HEK293T (cell line): ENCODE measurements at regions not wholly inside any gene's neighbourhood (a gene's known extent, or its start where the extent isn't known, plus 50 kb on each side); places are given as distances from the start of the nearest gene placed in this dataset.

Source experiments
- CTCF ChIA-PET: fragments of 350-600 bp; formaldehyde crosslinking; extraction: SDS; loops from one replicate; lab custom pipeline; 2021; ENCODE audit warnings: antibody characterized with exemption, inconsistent platforms; lab: Yijun Ruan, JAX
- POLR2A ChIA-PET: fragments of 350-600 bp; formaldehyde crosslinking; extraction: SDS; loops from one replicate; lab custom pipeline; 2020; ENCODE audit warnings: antibody characterized with exemption, inconsistent platforms; lab: Yijun Ruan, JAX
- DNase-seq: peaks from one replicate; pipeline ENCODE4 v3.0.0; 2012; ENCODE audit warnings: mixed read lengths; ENCODE audit errors: extremely low spot score
- ARNT ChIP-seq: fragments of 450-650 bp; IDR thresholded peaks from 2 replicates; pipeline ENCODE4 v1.6.1; 2017; ENCODE audit warnings: mild to moderate bottlenecking
- BHLHE40 ChIP-seq: fragments of 450-650 bp; IDR thresholded peaks from 2 replicates; pipeline ENCODE4 v1.6.1; 2016; ENCODE audit warnings: mild to moderate bottlenecking, moderate library complexity, borderline replicate concordance
- CTBP1 ChIP-seq: fragments of 450-650 bp; IDR thresholded peaks from 2 replicates; pipeline ENCODE4 v1.6.1; 2016; ENCODE audit warnings: borderline replicate concordance
- ELF4 ChIP-seq: fragments of 450-650 bp; IDR thresholded peaks from 2 replicates; pipeline ENCODE4 v1.6.1; 2017; ENCODE audit warnings: antibody characterized with exemption
- FOXA1 ChIP-seq: fragments of 450-650 bp; IDR thresholded peaks from 2 replicates; pipeline ENCODE4 v1.6.1; 2016; ENCODE audit warnings: mild to moderate bottlenecking
- FOXK2 ChIP-seq: fragments of 450-650 bp; IDR thresholded peaks from 2 replicates; pipeline ENCODE4 v1.6.1; 2016; ENCODE audit warnings: mild to moderate bottlenecking
- FOXM1 ChIP-seq: fragments of 450-650 bp; IDR thresholded peaks from 2 replicates; pipeline ENCODE4 v1.6.1; 2017; ENCODE audit warnings: mild to moderate bottlenecking, borderline replicate concordance
- HDGF ChIP-seq: fragments of 450-650 bp; IDR thresholded peaks from 2 replicates; pipeline ENCODE4 v1.6.1; 2017; ENCODE audit warnings: antibody characterized with exemption, borderline replicate concordance
- L3MBTL2 ChIP-seq: fragments of 450-650 bp; conservative IDR thresholded peaks from 2 replicates; pipeline ENCODE4 v1.6.1; 2016; ENCODE audit warnings: mild to moderate bottlenecking
- LEF1 ChIP-seq: fragments of 450-650 bp; IDR thresholded peaks from 2 replicates; pipeline ENCODE4 v1.6.1; 2017; ENCODE audit warnings: mild to moderate bottlenecking, borderline replicate concordance
- NFRKB ChIP-seq: fragments of 450-650 bp; IDR thresholded peaks from 2 replicates; pipeline ENCODE4 v1.6.1; 2016; ENCODE audit warnings: mild to moderate bottlenecking, moderate library complexity
- PKNOX1 ChIP-seq: fragments of 450-650 bp; IDR thresholded peaks from 2 replicates; pipeline ENCODE4 v1.6.1; 2016
- SP1 ChIP-seq: fragments of 450-650 bp; IDR thresholded peaks from 2 replicates; pipeline ENCODE4 v1.6.1; 2017
- SUZ12 ChIP-seq: fragments of 450-650 bp; IDR thresholded peaks from 2 replicates; pipeline ENCODE4 v1.6.1; 2016; ENCODE audit warnings: mild to moderate bottlenecking
- TARDBP ChIP-seq: fragments of 450-650 bp; IDR thresholded peaks from 2 replicates; pipeline ENCODE4 v1.6.1; 2016
- ZNF384 ChIP-seq: fragments of 450-650 bp; IDR thresholded peaks from 2 replicates; pipeline ENCODE4 v1.6.1; 2016

GRCh38 chr4:17138847-17139246 is 240.4 kb upstream of the LDB2 start:
- no peak for DNase-seq
- CTCF ChIA-PET, result no interaction called here
- TF ChIP-seq PKNOX1, result no peak
- POLR2A ChIA-PET, result no interaction called here

- DNase-seq, result no peak
- POLR2A ChIA-PET, result no interaction called here
- CTCF ChIA-PET, result no interaction called here
- no peak for TF ChIP-seq LEF1
- no peak for TF ChIP-seq CTBP1
- TF ChIP-seq NFRKB, result no peak
- no peak for TF ChIP-seq TARDBP
- TF ChIP-seq ZNF384, result no peak
- TF ChIP-seq FOXM1, result no peak
- no peak for TF ChIP-seq ELF4
- TF ChIP-seq FOXK2, result no peak
- TF ChIP-seq SUZ12, result no peak
These were observed 236.1 kb upstream of the LDB2 start for GRCh38 chr4:17134565-17134964.

GRCh38 chr4:17134100-17134499 is 235.7 kb upstream of the LDB2 start:
- POLR2A ChIA-PET, result no interaction called here
- no peak for TF ChIP-seq FOXK2
- TF ChIP-seq FOXA1, result no peak
- TF ChIP-seq FOXM1, result no peak
- no peak for DNase-seq
- CTCF ChIA-PET, result no interaction called here

GRCh38 chr4:17132226-17132625 is 233.8 kb upstream of the LDB2 start:
- DNase-seq, result no peak
- ChIA-PET CTCF (no interaction called here), POLR2A (no interaction called here)
- no peak for TF ChIP-seq SUZ12
- no peak for TF ChIP-seq FOXA1

GRCh38 chr4:17128268-17128667 is 229.8 kb upstream of the LDB2 start:
- DNase-seq, result no peak
- POLR2A ChIA-PET, result no interaction called here
- CTCF ChIA-PET, result no interaction called here
- TF ChIP-seq ZNF384 (no peak), FOXA1 (no peak), LEF1 (no peak), BHLHE40 (no peak), NFRKB (no peak), SUZ12 (no peak), CTBP1 (no peak), L3MBTL2 (no peak), TARDBP (no peak), ELF4 (no peak), FOXK2 (no peak), FOXM1 (no peak), PKNOX1 (no peak), HDGF (no peak), ARNT (no peak), SP1 (no peak)

GRCh38 chr4:17126321-17126966 is 228.0 kb upstream of the LDB2 start:
- POLR2A ChIA-PET, result no interaction called here
- DNase-seq, result no peak
- TF ChIP-seq LEF1 (no peak), NFRKB (no peak), ARNT (no peak), L3MBTL2 (no peak), FOXK2 (no peak), BHLHE40 (no peak), SP1 (no peak), FOXA1 (no peak), ZNF384 (no peak), FOXM1 (no peak), CTBP1 (no peak), ELF4 (no peak), SUZ12 (no peak), PKNOX1 (no peak), HDGF (no peak), TARDBP (no peak)
- CTCF ChIA-PET, result no interaction called here

GRCh38 chr4:17124767-17125166 is 226.3 kb upstream of the LDB2 start:
- ChIA-PET POLR2A (no interaction called here), CTCF (interaction anchor here (0.6 to 0.7 kb wide), 2 partner anchors 13 to 73 kb away, joined by 3 read pairs; no protein-coding TSS in a partner anchor)
- DNase-seq, result no peak
- TF ChIP-seq LEF1 (no peak), CTBP1 (no peak), BHLHE40 (no peak), HDGF (no peak), L3MBTL2 (no peak), ARNT (no peak), ELF4 (no peak), PKNOX1 (no peak), FOXM1 (no peak), NFRKB (no peak)
